Subcutaneous abdominal adipose tissue (tissue), 5 donors: ENCODE measurements at regions not wholly inside any gene's neighbourhood (a gene's known extent, or its start where the extent isn't known, plus 50 kb on each side); places are given as distances from the start of the nearest gene placed in this dataset.

Experiments
- H3K27ac ChIP-seq: one replicate; pipeline ENCODE4 v1.7.0; 2013; ENCODE audit warnings: low read depth, mild to moderate bottlenecking, inconsistent platforms, low read length, moderate library complexity
- H3K27me3 ChIP-seq, 5 donors: one replicate each; pipeline ENCODE4 v1.7.0; 2013; ENCODE audit warnings: low read length in 5 of 5, inconsistent platforms in 1 of 5; ENCODE audit not compliant: control insufficient read depth in 5 of 5, insufficient read depth in 4 of 5
- H3K36me3 ChIP-seq, 5 donors: one replicate each; pipeline ENCODE4 v1.7.0; 2013; ENCODE audit warnings: low read length in 5 of 5; ENCODE audit not compliant: control insufficient read depth in 5 of 5, insufficient read depth in 5 of 5
- H3K4me1 ChIP-seq, 5 donors: one replicate each; pipeline ENCODE4 v1.7.0; 2013; ENCODE audit warnings: low read length in 5 of 5, mild to moderate bottlenecking in 3 of 5, moderate library complexity in 1 of 5; ENCODE audit not compliant: control insufficient read depth in 5 of 5, insufficient read depth in 5 of 5
- H3K4me3 ChIP-seq, 5 donors: one replicate each; pipeline ENCODE4 v1.7.0; 2013; ENCODE audit warnings: low read length in 5 of 5, low read depth in 1 of 5
- H3K9ac ChIP-seq, 5 donors: one replicate each; pipeline ENCODE4 v1.7.0; 2013; ENCODE audit warnings: low read length in 5 of 5, mild to moderate bottlenecking in 4 of 5, moderate library complexity in 3 of 5
- H3K9me3 ChIP-seq, 5 donors: one replicate each; pipeline ENCODE4 v1.7.0; 2013; ENCODE audit warnings: low read length in 5 of 5; ENCODE audit not compliant: control insufficient read depth in 5 of 5
- donor health status: healthy.
- donor health status: healthy.
- donor health status: healthy.
- donor health status: healthy.
- donor health status: healthy.

GRCh38 chr1:163927493-163927892, 605.7 kb downstream of the NUF2 start:
- Histone ChIP-seq H3K36me3 (no peaks in the 10 kb centered on the region), H3K9ac (no peak overlapping the region), H3K27ac (no peak overlapping the region)

GRCh38 chr1:163928069-163928468, 606.3 kb downstream of the NUF2 start:
- H3K9me3 ChIP-seq, result no peaks in the 10 kb centered on the region
- no peaks in the 10 kb centered on the region for H3K27me3 ChIP-seq
- no peaks in the 10 kb centered on the region for H3K36me3 ChIP-seq
- H3K9ac ChIP-seq, result no peak overlapping the region
- no peak overlapping the region for H3K27ac ChIP-seq
- peaks cover 0 to 11% (median 6%) of the 10 kb centered on the region in 5 donors for H3K4me1 ChIP-seq
- H3K4me3 ChIP-seq, result no peak overlapping the region

More at GRCh38 chr1:163927493-163927892, 605.7 kb downstream of the NUF2 start:
- no peaks in the 10 kb centered on the region for H3K9me3 ChIP-seq
- peaks cover 0 to 11% (median 8%) of the 10 kb centered on the region in 5 donors for H3K4me1 ChIP-seq
- H3K27me3 ChIP-seq, result no peaks in the 10 kb centered on the region
- no peak overlapping the region for H3K4me3 ChIP-seq

GRCh38 chr1:163928651-163929050, 606.9 kb downstream of the NUF2 start:
- no peak overlapping the region for H3K4me3 ChIP-seq
- peaks cover 0 to 11% (median 6%) of the 10 kb centered on the region in 5 donors for H3K4me1 ChIP-seq
- no peak overlapping the region for H3K27ac ChIP-seq
- H3K9ac ChIP-seq, result no peak overlapping the region
- H3K9me3 ChIP-seq, result no peaks in the 10 kb centered on the region
- H3K36me3 ChIP-seq, result no peaks in the 10 kb centered on the region
- H3K27me3 ChIP-seq, result no peaks in the 10 kb centered on the region

GRCh38 chr1:163932901-163933300, 611.1 kb downstream of the NUF2 start:
- H3K27me3 ChIP-seq, result no peaks in the 10 kb centered on the region
- no peak overlapping the region for H3K9ac ChIP-seq
- H3K9me3 ChIP-seq, result no peaks in the 10 kb centered on the region
- no peak overlapping the region for H3K4me3 ChIP-seq
- no peak overlapping the region for H3K27ac ChIP-seq
- H3K4me1 ChIP-seq, result peaks cover 0 to 8% (median 6%) of the 10 kb centered on the region in 5 donors
- H3K36me3 ChIP-seq, result no peaks in the 10 kb centered on the region

GRCh38 chr1:163933437-163933836, 611.7 kb downstream of the NUF2 start:
- Histone ChIP-seq H3K9ac (no peak overlapping the region), H3K27me3 (no peaks in the 10 kb centered on the region), H3K27ac (no peak overlapping the region), H3K4me1 (peaks cover 0 to 3% (median 1%) of the 10 kb centered on the region in 5 donors), H3K4me3 (no peak overlapping the region), H3K36me3 (no peaks in the 10 kb centered on the region), H3K9me3 (no peaks in the 10 kb centered on the region)

- no peak overlapping the region for H3K4me3 ChIP-seq
- H3K36me3 ChIP-seq, result no peaks in the 10 kb centered on the region
- H3K9me3 ChIP-seq, result no peaks in the 10 kb centered on the region
- no peaks in the 10 kb centered on the region for H3K4me1 ChIP-seq
- no peaks in the 10 kb centered on the region for H3K27me3 ChIP-seq
- no peak overlapping the region for H3K9ac ChIP-seq
- no peak overlapping the region for H3K27ac ChIP-seq
These were observed 614.1 kb downstream of the NUF2 start for GRCh38 chr1:163935738-163936374.

- Histone ChIP-seq H3K4me1 (no peaks in the 10 kb centered on the region), H3K27ac (no peak overlapping the region), H3K36me3 (no peaks in the 10 kb centered on the region), H3K9ac (no peak overlapping the region), H3K9me3 (peaks cover 3 to 23% (median 19%) of the 10 kb centered on the region in 5 donors), H3K4me3 (no peak overlapping the region), H3K27me3 (no peaks in the 10 kb centered on the region)
These were observed 599.4 kb upstream of the PBX1 start for GRCh38 chr1:163959622-163960021.

GRCh38 chr1:163970151-163970550, 588.8 kb upstream of the PBX1 start:
- no peaks in the 10 kb centered on the region for H3K4me1 ChIP-seq
- no peak overlapping the region for H3K4me3 ChIP-seq
- no peaks in the 10 kb centered on the region for H3K27me3 ChIP-seq
- no peaks in the 10 kb centered on the region for H3K36me3 ChIP-seq
- H3K9me3 ChIP-seq, result peaks cover 0 to 6% (median 0%) of the 10 kb centered on the region in 5 donors
- no peak overlapping the region for H3K9ac ChIP-seq
- H3K27ac ChIP-seq, result no peak overlapping the region

GRCh38 chr1:163970699-163971098, 588.3 kb upstream of the PBX1 start:
- no peaks in the 10 kb centered on the region for H3K36me3 ChIP-seq
- H3K4me1 ChIP-seq, result no peaks in the 10 kb centered on the region

GRCh38 chr1:163973586-163973985, 585.4 kb upstream of the PBX1 start:
- Histone ChIP-seq H3K9me3 (peaks cover 0 to under 1% (median 0%) of the 10 kb centered on the region in 5 donors), H3K27me3 (no peaks in the 10 kb centered on the region), H3K27ac (no peak overlapping the region), H3K36me3 (no peaks in the 10 kb centered on the region), H3K4me3 (no peak overlapping the region), H3K4me1 (no peaks in the 10 kb centered on the region), H3K9ac (no peak overlapping the region)

More at GRCh38 chr1:163970699-163971098, 588.3 kb upstream of the PBX1 start:
- Histone ChIP-seq H3K9me3 (peaks cover 0 to 6% (median 0%) of the 10 kb centered on the region in 5 donors), H3K27ac (no peak overlapping the region), H3K27me3 (no peaks in the 10 kb centered on the region), H3K9ac (no peak overlapping the region), H3K4me3 (no peak overlapping the region)
